Body of pancreas (tissue), 4 donors: ENCODE measurements at regions not wholly inside any gene's neighbourhood (a gene's known extent, or its start where the extent isn't known, plus 50 kb on each side); places are given as distances from the start of the nearest gene placed in this dataset.

Experiments
- ATAC-seq: fragments of 150-250 bp; one replicate; pipeline ENCODE4 v1.9.1; 2016
- DNase-seq, 4 donors: peaks; one replicate each; pipeline ENCODE4 v3.0.0-alpha.2; 2019
- H3K27ac ChIP-seq, 4 donors: fragments of 200-600 bp; sonication (generic); 1 replicate in 3 of 4; 2 replicates in 1 of 4; pipeline versions ENCODE4 v1.5.1 to v1.6.1; 2016 to 2019; ENCODE audit warnings: mild to moderate bottlenecking in 1 of 4, mixed read lengths in 1 of 4, moderate library complexity in 1 of 4
- H3K27me3 ChIP-seq, 2 donors: fragments of 200-600 bp; sonication (generic); one replicate each; pipeline ENCODE4 v1.6.0; 2016; ENCODE audit warnings: mild to moderate bottlenecking in 1 of 2
- H3K36me3 ChIP-seq, 2 donors: fragments of 200-600 bp; sonication (generic); replicated peaks in 1 of 2; 2 replicates each; pipeline ENCODE4 v1.5.1; 2016; ENCODE audit warnings: low read depth in 2 of 2; ENCODE audit not compliant: insufficient read depth in 1 of 2
- H3K4me1 ChIP-seq: fragments of 200-600 bp; sonication (generic); one replicate; pipeline ENCODE4 v1.6.0; 2016
- H3K4me3 ChIP-seq, 2 donors: fragments of 200-600 bp; sonication (generic); 1 replicate in 1 of 2; 2 replicates in 1 of 2; pipeline ENCODE4 v1.5.1; 2016 to 2019
- H3K9me3 ChIP-seq, 3 donors: fragments of 200-600 bp; sonication (generic); 1 replicate in 2 of 3; 2 replicates in 1 of 3; pipeline ENCODE4 v1.5.1; 2016
- CTCF ChIP-seq, 7 experiments: fragments of 450-650 bp in 4 of 7; fragments of 200-600 bp in 3 of 7; sonication (generic) in 3 of 7; IDR thresholded peaks; one replicate each; pipeline ENCODE4 v1.5.1; 2016 to 2019; ENCODE audit warnings: antibody characterized with exemption in 7 of 7
- POLR2A ChIP-seq, 3 donors: fragments of 450-650 bp; IDR thresholded peaks; one replicate each; pipeline ENCODE4 v1.6.1; 2016; ENCODE audit warnings: antibody characterized with exemption in 3 of 3, mild to moderate bottlenecking in 2 of 3
- WGBS, 2 donors: methylation state at CpG; one replicate each; pipeline ENCODE4 v1.1.5; 2017; 5-methylcytosine and 5-hydroxymethylcytosine counted together
- intact Hi-C: fragments of 100-400 bp; cut with DNase I; formaldehyde crosslinking; loops from one replicate; pipeline ENCODE4 v1.15.1; 2023

- no peaks in the 10 kb centered on the region for H3K36me3 ChIP-seq
- peaks cover 0 to 3% (median 0%) of the 10 kb centered on the region in 3 donors for H3K9me3 ChIP-seq
- no peak overlapping the region for H3K4me3 ChIP-seq
- no peaks in the 10 kb centered on the region for H3K4me1 ChIP-seq
- no peak overlapping the region for H3K27ac ChIP-seq
- no peak for ATAC-seq
- intact Hi-C loops = no loop called here
- 46 to 54% methylated on average over 4 of the region's 4 CpGs for WGBS, 2 donors
- TF ChIP-seq CTCF (IDR thresholded peaks at IDR 0.05) (no peak), POLR2A (IDR thresholded peaks at IDR 0.05) (no peak)
- no peak for DNase-seq
- no peaks in the 10 kb centered on the region for H3K27me3 ChIP-seq
These were observed 68.5 kb upstream of the GPR26 start for GRCh38 chr10:123597676-123598075.

- intact Hi-C loops = no loop called here
These were observed 66.7 kb upstream of the GPR26 start for GRCh38 chr10:123599366-123599849.

GRCh38 chr10:123600177-123600576, 66.0 kb upstream of the GPR26 start:
- intact Hi-C loops = no loop called here
- Histone ChIP-seq H3K36me3 (no peaks in the 10 kb centered on the region), H3K27ac (no peak overlapping the region), H3K9me3 (peaks cover 0 to 3% (median 0%) of the 10 kb centered on the region in 3 donors), H3K4me1 (no peaks in the 10 kb centered on the region), H3K4me3 (no peak overlapping the region), H3K27me3 (no peaks in the 10 kb centered on the region)
- ATAC-seq = no peak
- TF ChIP-seq POLR2A (IDR thresholded peaks at IDR 0.05) (no peak), CTCF (IDR thresholded peaks at IDR 0.05) (no peak)
- DNase-seq = no peak
- 71 to 72% methylated on average over 3 of the region's 3 CpGs for WGBS, 2 donors

More at GRCh38 chr10:123599366-123599849, 66.7 kb upstream of the GPR26 start:
- no peaks in the 10 kb centered on the region for H3K27me3 ChIP-seq
- 64 to 70% methylated on average over 4 to 8 of the region's 8 CpGs for WGBS, 2 donors
- H3K4me3 ChIP-seq = no peak overlapping the region
- peaks cover 0 to 3% (median 0%) of the 10 kb centered on the region in 3 donors for H3K9me3 ChIP-seq
- DNase-seq (no peak), ATAC-seq (no peak)
- no peaks in the 10 kb centered on the region for H3K36me3 ChIP-seq
- no peak overlapping the region for H3K27ac ChIP-seq
- no peaks in the 10 kb centered on the region for H3K4me1 ChIP-seq
- TF ChIP-seq CTCF (IDR thresholded peaks at IDR 0.05) (no peak), POLR2A (IDR thresholded peaks at IDR 0.05) (no peak)

- no peak for ATAC-seq
These were observed 63.0 kb upstream of the GPR26 start for GRCh38 chr10:123603130-123603529.

More at GRCh38 chr10:123603130-123603529, 63.0 kb upstream of the GPR26 start:
- Histone ChIP-seq H3K9me3 (peaks cover 0 to 3% (median 0%) of the 10 kb centered on the region in 3 donors), H3K27ac (no peak overlapping the region), H3K27me3 (no peaks in the 10 kb centered on the region), H3K4me1 (no peaks in the 10 kb centered on the region), H3K4me3 (no peak overlapping the region), H3K36me3 (no peaks in the 10 kb centered on the region)
- no peak for TF ChIP-seq POLR2A (IDR thresholded peaks at IDR 0.05)
- TF ChIP-seq CTCF (IDR thresholded peaks at IDR 0.05) = no peak
- 41 to 45% methylated on average over 4 of the region's 4 CpGs for WGBS, 2 donors
- no peak for DNase-seq
- intact Hi-C loops = no loop called here
